ENCODE measurements at regions not wholly inside any gene's neighbourhood (a gene's known extent, or its start where the extent isn't known, plus 50 kb on each side); places are given as distances from the start of the nearest gene placed in this dataset.

- Histone ChIP-seq H3K36me3 (no peaks in the 10 kb centered on the region), H3K27me3 (no peaks in the 10 kb centered on the region), H3K9me3 (no peaks in the 10 kb centered on the region), H3K27ac (no peak overlapping the region), H3K4me1 (no peaks in the 10 kb centered on the region), H3K4me3 (no peak overlapping the region)
- DNase-seq (ENCODE audit: low spot score): no peak
- no peak for TF ChIP-seq CTCF (IDR thresholded peaks at IDR 0.05)
Measured at GRCh38 chr3:75014008-75014407, 399.5 kb upstream of the CNTN3 start.

GRCh38 chr3:75015280-75015679 lies 400.8 kb upstream of the CNTN3 start:
- Histone ChIP-seq H3K4me1 (no peaks in the 10 kb centered on the region), H3K27me3 (no peaks in the 10 kb centered on the region), H3K27ac (no peak overlapping the region), H3K4me3 (no peak overlapping the region), H3K36me3 (no peaks in the 10 kb centered on the region), H3K9me3 (no peaks in the 10 kb centered on the region)
- DNase-seq (ENCODE audit: low spot score): no peak
- no peak for TF ChIP-seq CTCF (IDR thresholded peaks at IDR 0.05)

GRCh38 chr3:75035146-75035545 lies 420.7 kb upstream of the CNTN3 start:
- Histone ChIP-seq H3K27me3 (no peaks in the 10 kb centered on the region), H3K4me1 (no peaks in the 10 kb centered on the region), H3K36me3 (no peaks in the 10 kb centered on the region), H3K9me3 (no peaks in the 10 kb centered on the region), H3K4me3 (no peak overlapping the region), H3K27ac (no peak overlapping the region)
- DNase-seq (ENCODE audit: low spot score): no peak
- TF ChIP-seq CTCF (IDR thresholded peaks at IDR 0.05): no peak

GRCh38 chr3:75042941-75043340 lies 428.5 kb upstream of the CNTN3 start:
- H3K27me3 ChIP-seq: no peaks in the 10 kb centered on the region
- TF ChIP-seq CTCF (IDR thresholded peaks at IDR 0.05): no peak
- H3K9me3 ChIP-seq: peaks cover 0 to 15% of the 10 kb centered on the region in 2 donors
- no peaks in the 10 kb centered on the region for H3K36me3 ChIP-seq
- H3K4me3 ChIP-seq: no peak overlapping the region
- H3K4me1 ChIP-seq: no peaks in the 10 kb centered on the region
- no peak overlapping the region for H3K27ac ChIP-seq
- DNase-seq (ENCODE audit: low spot score): no peak

- TF ChIP-seq CTCF (IDR thresholded peaks at IDR 0.05): no peak
- peaks cover 0 to 5% of the 10 kb centered on the region in 2 donors for H3K9me3 ChIP-seq
Measured at GRCh38 chr3:75048650-75049049, 434.2 kb upstream of the CNTN3 start.

GRCh38 chr3:75049533-75049932 lies 435.1 kb upstream of the CNTN3 start:
- H3K27ac ChIP-seq: no peak overlapping the region
- no peaks in the 10 kb centered on the region for H3K4me1 ChIP-seq
- TF ChIP-seq CTCF (IDR thresholded peaks at IDR 0.05): no peak
- H3K9me3 ChIP-seq: peaks cover 0 to 5% of the 10 kb centered on the region in 2 donors
- DNase-seq (ENCODE audit: low spot score): no peak
- H3K36me3 ChIP-seq: no peaks in the 10 kb centered on the region
- no peak overlapping the region for H3K4me3 ChIP-seq
- H3K27me3 ChIP-seq: no peaks in the 10 kb centered on the region

More at GRCh38 chr3:75048650-75049049, 434.2 kb upstream of the CNTN3 start:
- no peaks in the 10 kb centered on the region for H3K4me1 ChIP-seq
- no peaks in the 10 kb centered on the region for H3K36me3 ChIP-seq
- no peak overlapping the region for H3K27ac ChIP-seq
- no peak for DNase-seq (ENCODE audit: low spot score)
- no peaks in the 10 kb centered on the region for H3K27me3 ChIP-seq
- no peak overlapping the region for H3K4me3 ChIP-seq

Data from right atrium auricular region (tissue), 2 donors.